ENCODE measurements at regions not wholly inside any gene's neighbourhood (a gene's known extent, or its start where the extent isn't known, plus 50 kb on each side); places are given as distances from the start of the nearest gene placed in this dataset.

GRCh38 chr12:127429551-127430285 lies 837.3 kb upstream of the TMEM132C start:
- no peak for TF ChIP-seq STAT1 (IDR thresholded peaks at IDR 0.05; ENCODE audit: unreplicated experiment)
- TF ChIP-seq, protein P1, sequence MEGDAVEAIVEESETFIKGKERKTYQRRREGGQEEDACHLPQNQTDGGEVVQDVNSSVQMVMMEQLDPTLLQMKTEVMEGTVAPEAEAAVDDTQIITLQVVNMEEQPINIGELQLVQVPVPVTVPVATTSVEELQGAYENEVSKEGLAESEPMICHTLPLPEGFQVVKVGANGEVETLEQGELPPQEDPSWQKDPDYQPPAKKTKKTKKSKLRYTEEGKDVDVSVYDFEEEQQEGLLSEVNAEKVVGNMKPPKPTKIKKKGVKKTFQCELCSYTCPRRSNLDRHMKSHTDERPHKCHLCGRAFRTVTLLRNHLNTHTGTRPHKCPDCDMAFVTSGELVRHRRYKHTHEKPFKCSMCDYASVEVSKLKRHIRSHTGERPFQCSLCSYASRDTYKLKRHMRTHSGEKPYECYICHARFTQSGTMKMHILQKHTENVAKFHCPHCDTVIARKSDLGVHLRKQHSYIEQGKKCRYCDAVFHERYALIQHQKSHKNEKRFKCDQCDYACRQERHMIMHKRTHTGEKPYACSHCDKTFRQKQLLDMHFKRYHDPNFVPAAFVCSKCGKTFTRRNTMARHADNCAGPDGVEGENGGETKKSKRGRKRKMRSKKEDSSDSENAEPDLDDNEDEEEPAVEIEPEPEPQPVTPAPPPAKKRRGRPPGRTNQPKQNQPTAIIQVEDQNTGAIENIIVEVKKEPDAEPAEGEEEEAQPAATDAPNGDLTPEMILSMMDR (conservative IDR thresholded peaks at IDR 0.05; ENCODE audit: low read depth in 2 of 2) = no peak
- TF ChIP-seq POLR2AphosphoS5 (IDR thresholded peaks at IDR 0.05; ENCODE audit: low read depth) = no peak
- no peak for TF ChIP-seq NANOG (IDR thresholded peaks at IDR 0.05; ENCODE audit: borderline replicate concordance)
- no peak for TF ChIP-seq EZH2 (IDR thresholded peaks at IDR 0.05; ENCODE audit: low read depth, unreplicated experiment)
- TF ChIP-seq REST (IDR thresholded peaks at IDR 0.05; ENCODE audit: unreplicated experiment) = no peak
- TF ChIP-seq CREB1 (CRISPR knock-in tag; IDR thresholded peaks at IDR 0.05; ENCODE audit: low read depth) = no peak
- no peak for TF ChIP-seq EZH2phosphoT487 (IDR thresholded peaks at IDR 0.05; ENCODE audit: unreplicated experiment)
- no peak for TF ChIP-seq JUNB (IDR thresholded peaks at IDR 0.05; ENCODE audit: unreplicated experiment)
